ENCODE measurements at regions not wholly inside any gene's neighbourhood (a gene's known extent, or its start where the extent isn't known, plus 50 kb on each side); places are given as distances from the start of the nearest gene placed in this dataset.

GRCh38 chr3:81916890-81917289 is 155.4 kb upstream of the GBE1 start:
- no peaks in the 10 kb centered on the region for H3K36me3 ChIP-seq (ENCODE audit: control insufficient read depth, low read length)
- H3K4me2 ChIP-seq (ENCODE audit: low read length), result no peak overlapping the region
- no peak overlapping the region for H3K27ac ChIP-seq (ENCODE audit: low read depth, low read length)
- H3K4me1 ChIP-seq (ENCODE audit: control insufficient read depth, low read length), result peaks cover 16% of the 10 kb centered on the region
- no peaks in the 10 kb centered on the region for H3K79me2 ChIP-seq (ENCODE audit: control insufficient read depth, low read length)
- no peaks in the 10 kb centered on the region for H3F3A ChIP-seq (ENCODE audit: control insufficient read depth, insufficient read depth)
- no peak overlapping the region for H3K4me3 ChIP-seq (ENCODE audit: low read length)
- TF ChIP-seq EZH2phosphoT487 (IDR thresholded peaks at IDR 0.05; ENCODE audit: borderline replicate concordance, low read length), result no peak
- TF ChIP-seq CTCF (IDR thresholded peaks at IDR 0.05; ENCODE audit: low read depth, low read length, poor library complexity, severe bottlenecking), result no peak
- H4K20me1 ChIP-seq (ENCODE audit: control insufficient read depth, insufficient read depth, low read depth, low read length), result no peaks in the 10 kb centered on the region
- no peaks in the 10 kb centered on the region for H3K9me2 ChIP-seq (replicated peaks; ENCODE audit: control insufficient read depth, low read length)
- H3K27me3 ChIP-seq (ENCODE audit: control insufficient read depth, low read length), result no peaks in the 10 kb centered on the region
- no peaks in the 10 kb centered on the region for H3K9me3 ChIP-seq (ENCODE audit: control insufficient read depth, insufficient read depth, low read length)

GRCh38 chr3:81913886-81914663 is 152.6 kb upstream of the GBE1 start:
- Histone ChIP-seq H3K4me1 (ENCODE audit: control insufficient read depth, low read length) (no peaks in the 10 kb centered on the region), H4K20me1 (ENCODE audit: control insufficient read depth, insufficient read depth, low read depth, low read length) (no peaks in the 10 kb centered on the region), H3K9me2 (replicated peaks; ENCODE audit: control insufficient read depth, low read length) (no peaks in the 10 kb centered on the region), H3K27me3 (ENCODE audit: control insufficient read depth, low read length) (no peaks in the 10 kb centered on the region), H3K4me3 (ENCODE audit: low read length) (no peak overlapping the region), H3K79me2 (ENCODE audit: control insufficient read depth, low read length) (no peaks in the 10 kb centered on the region), H3K36me3 (ENCODE audit: control insufficient read depth, low read length) (no peaks in the 10 kb centered on the region), H3K27ac (ENCODE audit: low read depth, low read length) (no peak overlapping the region), H3K4me2 (ENCODE audit: low read length) (no peak overlapping the region), H3K9me3 (ENCODE audit: control insufficient read depth, insufficient read depth, low read length) (no peaks in the 10 kb centered on the region), H3F3A (ENCODE audit: control insufficient read depth, insufficient read depth) (no peaks in the 10 kb centered on the region)
- TF ChIP-seq EZH2phosphoT487 (IDR thresholded peaks at IDR 0.05; ENCODE audit: borderline replicate concordance, low read length), result no peak
- no peak for TF ChIP-seq CTCF (IDR thresholded peaks at IDR 0.05; ENCODE audit: low read depth, low read length, poor library complexity, severe bottlenecking)

- Histone ChIP-seq H3K36me3 (ENCODE audit: control insufficient read depth, low read length) (no peaks in the 10 kb centered on the region), H4K20me1 (ENCODE audit: control insufficient read depth, insufficient read depth, low read depth, low read length) (no peaks in the 10 kb centered on the region), H3K9me3 (ENCODE audit: control insufficient read depth, insufficient read depth, low read length) (no peaks in the 10 kb centered on the region), H3K79me2 (ENCODE audit: control insufficient read depth, low read length) (no peaks in the 10 kb centered on the region), H3K4me2 (ENCODE audit: low read length) (no peak overlapping the region), H3K4me3 (ENCODE audit: low read length) (no peak overlapping the region), H3K9me2 (replicated peaks; ENCODE audit: control insufficient read depth, low read length) (no peaks in the 10 kb centered on the region), H3F3A (ENCODE audit: control insufficient read depth, insufficient read depth) (no peaks in the 10 kb centered on the region), H3K27me3 (ENCODE audit: control insufficient read depth, low read length) (no peaks in the 10 kb centered on the region), H3K4me1 (ENCODE audit: control insufficient read depth, low read length) (no peaks in the 10 kb centered on the region), H3K27ac (ENCODE audit: low read depth, low read length) (no peak overlapping the region)
- no peak for TF ChIP-seq CTCF (IDR thresholded peaks at IDR 0.05; ENCODE audit: low read depth, low read length, poor library complexity, severe bottlenecking)
- no peak for TF ChIP-seq EZH2phosphoT487 (IDR thresholded peaks at IDR 0.05; ENCODE audit: borderline replicate concordance, low read length)
Observed at GRCh38 chr3:81911221-81911620, 149.8 kb upstream of the GBE1 start.
